Activated T-helper 1 cell treated with anti-CD3 and anti-CD28 coated beads, Interleukin-2, amount 50 U/mL, for 16 hours (primary cell): ENCODE measurements at regions not wholly inside any gene's neighbourhood (a gene's known extent, or its start where the extent isn't known, plus 50 kb on each side); places are given as distances from the start of the nearest gene placed in this dataset.
"Not testable (repeated sequence)": the region's sequence is repeated elsewhere in the genome, so short reads cannot be mapped to it uniquely, and the experiment has no call there.

ENCODE experiments used
- DNase-seq, 2 donors: peaks; one replicate each; pipeline ENCODE4 v3.0.0-alpha.2; 2020; ENCODE audit warnings: low read depth in 1 of 2, low spot score in 1 of 2

DNA sequence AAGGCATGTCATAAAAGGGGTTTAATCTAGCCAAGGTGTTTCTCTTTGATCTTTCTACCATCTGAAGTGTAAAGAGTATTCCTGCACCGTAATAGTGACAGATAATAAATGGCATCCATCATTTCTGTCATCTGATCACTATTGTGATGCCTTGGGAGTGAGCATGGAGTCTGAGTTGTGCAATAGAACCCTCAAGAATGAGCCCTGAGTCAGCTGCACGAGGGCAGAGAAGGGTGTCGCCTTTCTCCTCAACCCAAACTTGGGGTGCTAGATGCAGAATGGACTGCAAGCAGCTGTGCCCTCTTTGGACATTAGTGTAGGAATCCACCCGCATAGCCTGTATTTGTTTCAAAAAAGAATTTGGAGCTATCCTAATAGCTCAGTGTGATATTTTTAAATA is 115.2 kb downstream of the ZNF37A start:
- DNase-seq: no peak

DNA sequence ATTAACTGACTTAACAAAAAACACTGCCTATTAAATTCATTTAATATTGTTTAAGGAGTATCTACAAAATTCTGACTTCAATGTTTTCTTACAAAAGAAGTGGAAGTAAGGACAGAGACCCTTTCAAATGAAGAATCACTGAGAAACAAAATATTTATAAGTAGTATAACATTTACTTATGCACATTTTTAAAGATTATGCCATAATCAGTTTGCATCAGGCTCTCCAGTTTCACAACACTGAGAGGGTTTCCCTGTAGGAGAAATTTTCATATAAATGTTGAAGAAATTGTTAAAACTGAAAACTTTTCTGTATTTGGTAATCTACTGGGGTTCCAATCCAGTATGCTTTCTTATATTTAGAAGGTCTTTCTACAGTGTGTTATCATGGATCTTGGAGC is 115.6 kb downstream of the ZNF37A start:
- DNase-seq: not testable (repeated sequence)

DNA sequence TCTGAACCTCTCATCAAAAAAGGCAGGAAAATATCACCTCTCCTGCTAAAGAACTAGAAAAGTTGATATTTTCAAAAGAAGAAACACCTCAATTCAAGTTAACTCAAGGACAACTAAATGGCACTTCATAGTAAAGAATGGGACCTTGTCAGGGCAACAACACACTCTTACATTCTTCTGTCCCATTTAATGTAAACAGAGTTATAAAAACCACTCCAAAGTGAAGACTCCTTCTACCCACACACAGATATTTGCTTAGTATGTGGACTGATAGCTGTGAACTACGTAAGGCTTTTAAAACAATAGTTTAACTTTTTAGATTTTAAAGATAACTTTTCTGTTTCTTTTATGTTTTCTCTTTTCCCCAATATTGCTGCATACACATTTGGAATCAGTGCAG is 118.3 kb downstream of the ZNF37A start:
- no peak for DNase-seq

DNA sequence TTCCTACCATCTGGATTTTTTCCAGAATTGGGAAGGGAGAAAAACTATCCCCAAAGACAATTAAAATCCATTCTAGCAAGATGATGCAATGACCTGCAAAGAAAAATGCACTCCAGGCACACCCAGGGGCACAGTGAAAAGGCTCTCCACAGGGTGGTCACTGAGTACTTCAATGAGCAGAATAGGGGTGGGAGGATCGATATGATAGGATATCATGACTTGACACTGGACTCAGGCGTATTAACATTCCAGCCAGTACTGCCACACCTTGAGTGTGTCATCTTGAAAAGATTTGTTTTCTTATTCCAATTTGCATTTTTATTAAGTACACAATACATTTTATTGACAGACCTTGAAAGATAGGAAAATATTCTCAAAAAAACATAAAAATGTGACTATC is 132.2 kb downstream of the ZNF37A start:
- no peak for DNase-seq

DNA sequence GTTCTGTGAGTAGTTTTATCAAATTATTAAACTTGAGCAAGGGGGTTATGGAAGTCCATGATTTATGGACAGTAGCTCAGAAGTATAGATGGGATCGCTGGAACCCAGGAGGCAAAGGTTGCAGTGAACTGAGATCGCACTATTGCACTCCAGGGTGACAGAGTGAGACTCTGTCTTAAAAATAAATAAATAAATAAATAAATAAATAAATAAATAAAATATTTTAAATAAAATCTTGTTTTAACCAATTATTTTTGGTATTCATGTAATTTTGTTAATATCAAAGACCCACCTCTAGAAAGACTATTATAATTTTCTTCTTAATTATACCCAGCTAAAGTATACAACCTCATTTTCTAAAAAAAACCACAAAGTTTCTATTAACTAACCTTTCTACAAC is 134.3 kb downstream of the ZNF37A start:
- no peak for DNase-seq

DNA sequence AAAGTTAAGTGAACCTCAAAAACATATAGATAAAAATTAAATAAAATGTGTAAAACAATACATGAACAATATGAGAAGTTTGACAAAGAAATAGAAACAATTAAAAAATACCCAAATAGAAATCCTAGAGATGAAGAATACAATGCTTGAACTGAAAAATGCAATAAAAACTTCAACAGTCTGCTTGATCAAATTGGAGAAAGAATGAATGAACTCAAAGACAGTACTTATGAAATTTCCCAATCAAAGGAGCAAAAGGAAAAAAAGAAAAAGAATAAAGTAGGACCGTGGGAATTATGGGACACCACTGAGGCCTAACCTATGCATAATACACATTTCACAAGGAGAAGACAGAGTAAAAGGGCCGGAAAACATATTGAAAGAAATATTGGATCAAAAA is 144.3 kb downstream of the ZNF37A start:
- not testable (repeated sequence) for DNase-seq

DNA sequence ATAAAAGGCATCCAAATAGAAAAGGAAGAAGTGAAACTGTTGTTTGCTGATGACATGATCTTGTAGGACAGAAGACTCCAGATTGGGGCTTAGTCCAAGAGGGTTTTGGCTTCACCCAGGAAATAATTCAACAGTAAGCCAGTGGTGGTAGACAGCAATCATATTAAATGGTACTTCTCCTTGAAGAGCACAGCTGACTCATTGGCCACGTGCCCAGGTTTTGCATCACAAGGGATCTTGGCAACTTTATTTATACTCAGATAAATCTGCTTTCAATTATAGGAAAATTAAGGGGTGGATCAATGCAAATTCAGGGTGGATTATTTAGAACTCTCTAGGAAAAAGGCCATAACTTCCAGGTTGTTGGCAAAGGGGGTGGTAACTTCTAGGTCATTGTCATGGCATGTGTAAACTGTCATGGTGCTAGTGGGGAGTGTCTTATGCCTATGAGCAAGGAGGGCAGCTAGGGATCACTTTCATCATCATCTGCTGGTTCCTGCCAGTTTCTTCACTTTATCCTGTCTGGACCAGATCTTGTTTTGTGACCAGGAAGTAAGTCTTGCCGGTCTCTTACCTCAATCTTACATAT is 148.0 kb downstream of the ZNF37A start:
- DNase-seq: not testable (repeated sequence)

DNA sequence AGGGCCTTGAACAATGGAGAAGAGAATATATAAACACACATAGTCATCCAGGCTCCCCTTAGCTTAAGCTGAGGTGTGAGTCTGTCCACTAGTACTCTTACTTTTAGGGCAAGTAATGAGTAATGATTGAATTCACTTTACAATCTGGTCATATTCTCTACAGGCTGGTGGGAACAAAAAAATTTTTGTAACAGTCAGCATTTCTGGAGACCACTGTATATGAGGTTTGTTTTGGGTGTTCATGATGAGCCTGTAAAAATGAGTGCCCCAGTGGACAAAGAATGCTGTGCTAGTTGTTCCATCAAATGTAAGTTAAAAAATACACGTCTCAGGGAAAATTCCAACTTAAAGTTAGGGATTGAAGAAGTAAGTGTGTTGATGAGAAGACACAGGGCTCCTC is 154.0 kb downstream of the ZNF37A start:
- not testable (repeated sequence) for DNase-seq

DNA sequence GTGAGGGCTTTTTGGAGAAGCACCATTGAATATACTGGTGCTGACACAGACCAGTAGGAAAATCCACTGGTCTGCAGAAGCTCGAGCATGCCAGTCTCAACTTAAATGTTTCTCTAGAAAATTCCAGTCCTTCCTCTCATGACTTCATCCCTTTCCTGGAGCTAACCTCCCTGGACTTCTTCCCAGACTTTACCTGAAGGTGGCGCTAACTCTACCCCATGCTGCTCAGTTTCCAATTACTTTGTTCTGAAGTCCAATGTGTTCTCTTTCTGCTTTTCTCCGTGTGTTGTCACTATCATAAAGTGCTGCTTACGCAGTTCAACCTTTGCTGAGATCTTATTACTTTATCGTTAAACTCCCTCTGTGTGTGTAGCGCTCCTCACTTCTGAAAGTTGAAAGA is 158.4 kb downstream of the ZNF37A start:
- not testable (repeated sequence) for DNase-seq

DNA sequence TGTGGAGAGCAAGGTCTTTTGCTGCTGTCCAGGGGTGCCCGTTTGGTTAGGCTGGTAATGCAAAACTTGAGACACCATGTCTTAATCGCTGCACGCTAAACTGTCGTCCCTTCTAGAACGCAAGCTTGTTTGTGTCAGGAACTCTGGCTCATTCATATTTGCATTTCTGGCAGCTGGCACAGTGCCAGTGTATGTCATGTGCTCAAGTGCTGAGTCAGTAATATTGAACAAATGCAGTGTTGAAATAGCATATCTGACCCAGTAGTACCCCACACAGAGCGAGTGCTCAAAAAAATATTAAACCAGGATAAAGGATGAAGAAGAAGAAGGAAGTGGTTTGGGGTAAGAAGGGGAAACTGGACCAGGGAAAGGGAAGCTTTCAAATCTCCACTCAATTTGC is 173.4 kb downstream of the ZNF37A start:
- DNase-seq: not testable (repeated sequence)

DNA sequence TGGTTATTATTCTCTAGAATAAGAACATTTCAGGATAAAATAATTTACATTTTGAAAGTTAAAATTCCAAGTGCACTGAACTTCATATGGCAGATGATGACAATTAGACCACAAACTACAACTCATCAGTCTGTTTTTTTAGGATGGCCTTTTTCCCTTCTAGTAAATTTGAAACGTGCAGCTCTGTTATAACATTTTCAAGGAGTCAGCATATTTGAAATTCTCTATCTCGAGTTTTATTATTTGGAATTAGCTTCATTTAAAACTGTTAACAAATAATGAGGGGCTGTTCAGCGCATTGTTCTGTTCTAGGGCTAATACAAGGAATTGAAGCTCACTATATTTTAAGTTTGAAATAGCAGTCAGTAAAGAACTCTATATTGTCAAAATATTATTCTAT is 176.9 kb downstream of the ZNF37A start:
- DNase-seq: not testable (repeated sequence)

DNA sequence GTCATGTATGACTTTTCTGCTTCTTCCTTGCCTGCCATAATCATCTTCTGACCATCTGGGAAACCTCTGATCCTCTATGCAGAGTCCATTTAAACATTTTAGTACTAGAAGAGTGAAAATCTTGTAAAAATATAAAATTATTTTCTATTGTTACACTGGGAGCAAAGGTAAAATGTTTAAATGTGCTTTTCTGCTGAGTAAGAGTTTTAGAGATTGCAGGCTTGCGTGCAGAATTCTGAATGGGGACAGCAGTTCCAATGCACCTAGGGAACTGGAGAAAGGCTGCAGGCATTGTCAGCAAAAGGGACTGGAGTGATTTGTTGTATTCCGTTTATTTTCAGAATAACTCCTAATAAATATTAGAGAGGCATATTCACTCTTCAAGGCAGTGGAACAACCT is 180.7 kb downstream of the ZNF37A start:
- DNase-seq: not testable (repeated sequence)

DNA sequence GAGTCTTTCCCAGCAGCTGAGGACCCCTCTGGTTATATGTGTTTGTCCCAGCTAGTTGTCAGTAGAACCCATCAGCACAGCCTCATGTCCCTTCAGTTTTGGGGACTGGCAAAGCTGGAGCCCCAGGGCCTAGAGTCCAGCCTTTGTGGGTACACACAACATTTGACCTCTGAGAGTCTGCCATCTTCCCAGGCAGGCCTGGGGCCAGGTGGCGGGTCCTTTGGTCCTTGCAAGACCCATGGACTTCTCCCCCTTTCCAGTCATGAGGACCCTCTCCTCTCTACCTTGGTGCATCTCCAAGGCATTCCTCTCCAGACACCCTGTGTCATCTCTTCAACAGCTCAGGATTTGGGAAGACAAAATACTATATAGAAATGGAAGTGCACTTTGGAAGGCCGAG is 198.4 kb downstream of the ZNF37A start:
- DNase-seq: not testable (repeated sequence)

DNA sequence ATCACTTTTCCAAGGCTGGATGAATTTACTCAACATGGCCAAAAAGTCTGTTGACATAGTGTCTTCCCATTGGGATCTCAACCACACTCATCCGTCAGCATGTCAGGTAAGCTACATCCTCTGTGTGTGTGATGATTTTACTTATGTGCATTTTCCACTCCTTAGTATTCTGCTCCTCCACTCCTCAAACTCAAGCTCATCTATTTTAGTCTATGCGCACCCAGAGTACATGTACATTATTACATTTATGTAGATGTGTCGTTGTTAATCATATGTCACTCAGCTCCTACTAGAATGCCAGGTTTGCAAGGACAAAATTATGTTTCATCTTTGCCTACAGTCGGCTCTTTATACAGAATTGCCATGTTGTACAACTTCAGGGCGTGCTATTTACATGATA is 216.0 kb downstream of the ZNF37A start:
- DNase-seq: not testable (repeated sequence)

DNA sequence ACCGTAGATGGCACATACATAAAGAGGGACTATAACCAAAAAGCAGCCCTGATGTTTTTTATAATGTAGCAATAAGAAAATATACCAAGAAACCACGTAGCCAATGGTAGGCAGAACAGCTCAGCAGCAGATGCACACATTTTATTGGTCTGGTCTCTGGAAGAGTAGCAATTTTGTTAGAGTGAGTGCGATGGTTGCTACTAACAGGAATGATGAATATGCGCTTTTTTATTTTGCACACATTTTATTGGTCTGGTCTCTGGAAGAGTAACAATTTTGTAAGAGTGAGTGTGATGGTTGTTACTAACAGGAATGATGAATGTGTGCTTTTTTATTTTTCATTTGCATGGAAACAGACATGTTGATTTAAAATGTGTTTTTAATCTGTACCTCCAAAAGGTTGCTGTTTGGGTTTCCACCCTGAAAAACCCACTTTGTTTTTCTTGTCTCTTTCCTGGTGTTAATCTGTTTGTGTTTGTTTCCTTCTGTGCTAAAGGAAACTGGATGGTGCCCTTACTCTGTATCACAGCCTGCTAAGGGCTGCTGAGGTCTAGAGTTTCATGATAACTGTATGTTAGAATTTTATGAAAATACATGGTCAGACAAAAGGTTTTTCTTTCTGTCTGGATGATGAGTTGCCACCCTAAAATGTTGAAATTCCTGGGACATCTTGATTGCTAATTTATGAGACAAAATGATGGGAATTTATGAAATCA is 221.1 kb downstream of the ZNF37A start:
- DNase-seq: not testable (repeated sequence)

DNA sequence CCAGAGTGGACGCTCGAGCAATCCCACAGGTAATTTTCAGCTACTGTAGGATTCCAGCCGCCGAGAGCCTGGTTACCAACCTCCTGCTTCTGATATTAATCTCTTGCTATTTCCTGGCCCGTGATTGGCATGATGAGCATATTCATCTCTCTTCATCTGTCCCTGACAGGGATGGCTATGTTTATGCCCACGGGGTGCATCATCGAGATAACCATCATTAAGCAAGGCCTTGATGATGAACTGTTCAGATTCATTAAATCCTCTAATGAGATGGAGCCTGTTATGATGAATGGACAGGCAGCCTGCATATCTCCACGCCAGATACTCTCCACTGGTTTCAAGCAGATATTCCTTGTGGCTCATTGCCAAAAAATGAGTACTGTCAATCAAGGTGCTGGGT is 227.3 kb downstream of the ZNF37A start:
- not testable (repeated sequence) for DNase-seq

DNA sequence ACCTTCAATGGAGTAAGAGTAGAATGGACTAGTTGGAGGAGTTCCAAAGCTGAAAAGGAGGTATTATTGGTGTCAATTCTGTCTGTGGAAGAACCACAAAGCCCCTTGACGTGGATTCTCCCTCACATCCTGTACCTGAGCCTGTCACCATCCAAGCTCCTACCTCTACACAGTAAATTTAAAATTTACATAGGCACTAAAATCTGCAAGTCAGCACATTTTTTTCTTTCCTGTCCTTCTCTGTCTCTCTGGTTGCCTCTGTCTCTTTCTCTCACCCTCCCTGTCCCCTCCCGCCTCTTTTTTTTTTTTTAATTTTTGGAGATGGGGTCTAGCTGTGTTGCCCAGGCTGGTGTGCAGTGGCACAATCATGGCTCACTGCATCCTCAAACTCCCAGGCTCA is 236.2 kb downstream of the ZNF37A start:
- not testable (repeated sequence) for DNase-seq

DNA sequence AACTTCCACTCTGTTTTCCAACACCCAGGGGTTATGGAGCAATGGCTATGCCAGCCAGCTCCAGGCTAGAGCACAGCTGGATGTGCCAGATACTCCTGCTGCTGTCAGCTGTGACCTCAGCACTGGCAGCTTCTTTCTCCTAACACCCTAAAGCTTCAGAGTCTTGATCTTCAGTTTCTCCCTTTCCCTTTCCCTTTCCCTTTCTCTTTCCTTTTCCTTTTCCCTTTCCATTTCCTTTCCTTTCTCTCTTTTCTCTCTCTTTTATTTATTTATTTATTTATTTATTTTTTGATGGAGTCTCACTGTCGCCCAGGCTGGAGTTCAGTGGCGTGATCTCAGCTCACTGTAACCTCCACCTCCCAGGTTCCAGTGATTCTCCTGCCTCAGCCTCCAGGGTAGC is 237.0 kb downstream of the ZNF37A start:
- DNase-seq: not testable (repeated sequence)

DNA sequence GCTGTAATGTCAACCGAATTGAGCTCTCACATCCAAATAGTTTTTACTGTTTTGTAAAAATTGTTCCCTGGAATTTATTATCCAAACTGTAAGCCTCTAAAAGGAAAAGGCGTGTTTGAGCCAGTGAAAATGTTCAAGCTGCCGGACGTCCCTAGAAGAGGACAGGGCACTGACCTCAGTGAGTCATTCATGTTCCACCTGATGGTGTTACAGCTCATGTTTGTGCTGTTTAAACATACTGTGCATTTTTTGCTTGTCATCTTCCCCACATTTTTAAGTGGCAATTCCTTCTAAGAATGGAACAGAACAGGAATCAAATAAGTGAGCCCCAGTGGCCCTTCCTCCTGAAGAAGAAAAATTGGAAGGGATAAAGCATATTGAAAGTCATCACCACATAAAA is 239.6 kb downstream of the ZNF37A start:
- DNase-seq: not testable (repeated sequence)

DNA sequence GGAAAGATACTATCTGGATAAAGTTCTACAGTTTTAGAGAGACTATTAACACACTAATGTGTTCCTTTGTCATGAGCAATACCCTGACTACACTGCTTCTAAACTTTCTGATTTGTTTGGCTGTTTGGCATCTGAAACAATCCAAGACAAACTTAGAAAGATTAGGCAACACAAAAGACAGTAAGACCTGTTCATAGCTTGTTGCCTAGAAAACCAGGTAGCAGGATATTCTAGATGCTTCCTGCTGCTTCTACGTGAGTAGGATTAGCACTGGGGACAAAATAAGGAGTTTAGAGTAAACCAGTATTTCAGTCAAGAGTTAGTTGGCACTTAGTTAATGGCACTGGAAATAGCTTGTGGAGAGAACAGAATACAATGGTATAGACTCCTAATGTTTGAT is 256.5 kb downstream of the ZNF37A start:
- DNase-seq: not testable (repeated sequence)

DNA sequence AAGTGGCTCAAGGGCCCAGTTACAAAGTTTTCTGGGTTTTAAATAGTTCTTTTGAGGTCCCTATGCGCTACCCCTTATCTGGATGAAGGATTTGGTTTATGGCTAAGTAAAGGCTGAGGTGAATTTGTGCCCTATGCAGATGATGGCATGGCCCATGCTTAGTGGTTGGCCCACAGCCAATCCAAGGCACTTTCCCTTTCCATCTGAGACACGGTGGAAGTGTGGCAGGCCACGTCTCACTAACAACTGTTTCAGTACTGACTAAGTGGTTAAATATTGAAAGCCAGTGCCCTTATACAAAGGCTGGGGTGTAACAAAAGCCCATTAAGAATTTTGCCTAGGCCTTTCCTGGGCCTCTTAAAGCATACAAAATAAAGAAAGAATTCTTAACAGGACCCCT is 260.3 kb downstream of the ZNF37A start:
- not testable (repeated sequence) for DNase-seq

DNA sequence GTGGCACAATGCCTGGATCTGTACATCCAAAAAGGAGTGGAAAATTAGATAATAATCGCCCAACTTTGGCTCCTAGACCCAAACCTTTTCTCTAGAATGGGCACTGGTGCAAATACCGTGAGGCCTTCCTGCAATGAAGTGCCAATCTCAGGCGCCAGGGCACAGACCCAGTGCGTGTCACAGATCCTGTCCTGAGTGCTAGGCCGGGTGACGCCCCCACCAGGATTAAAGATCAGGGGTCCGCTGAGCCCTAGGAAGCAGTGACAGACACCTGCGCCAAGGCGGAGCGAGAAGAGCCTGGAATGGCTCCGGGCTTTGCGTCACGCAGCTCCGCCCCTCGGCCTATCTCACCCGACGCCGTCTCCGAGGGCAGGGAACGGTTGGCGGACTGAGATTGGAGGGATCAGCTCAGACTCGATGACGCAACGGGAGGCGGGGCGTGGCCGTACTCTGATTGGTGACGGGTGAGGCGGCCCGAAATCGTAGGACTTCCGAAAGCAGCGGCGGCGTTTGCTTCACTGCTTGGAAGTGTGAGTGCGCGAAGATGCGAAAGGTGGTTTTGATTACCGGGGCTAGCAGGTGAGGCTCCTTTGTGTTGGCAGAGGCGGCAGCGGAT is 261.9 kb downstream of the ZNF37A start:
- DNase-seq: peak; percentile 58 to 59
